Activated CD4-positive, alpha-beta T cell treated with anti-CD3 and anti-CD28 coated beads for 36 hours (primary cell): ENCODE measurements at regions not wholly inside any gene's neighbourhood (a gene's known extent, or its start where the extent isn't known, plus 50 kb on each side); places are given as distances from the start of the nearest gene placed in this dataset.

Source experiments
- ATAC-seq: fragments of 200-7000 bp; cut with Tn5 transposase; one replicate; pipeline ENCODE4 v1.10.0; 2021; ENCODE audit warnings: mild to moderate bottlenecking, moderate library complexity
- CTCF ChIA-PET: fragments of 350-600 bp; sonication (Branson Sonifier 250); formaldehyde crosslinking; loops from one replicate; lab custom pipeline; 2021; ENCODE audit warnings: antibody characterized with exemption; lab: Charles Lee
- POLR2A ChIA-PET: fragments of 350-600 bp; sonication (Branson Sonifier 250); formaldehyde crosslinking; loops from one replicate; lab custom pipeline; 2021; ENCODE audit warnings: antibody characterized with exemption, inconsistent platforms; lab: Charles Lee
- DNase-seq: peaks from one replicate; pipeline ENCODE4 v3.0.0-alpha.2; 2020
- H3K27ac Mint-ChIP-seq: one replicate; pipeline ENCODE4 v1.8.0; 2021; ENCODE audit warnings: mixed read lengths
- H3K27me3 Mint-ChIP-seq: one replicate; pipeline ENCODE4 v1.8.0; 2021; ENCODE audit warnings: mixed read lengths
- H3K36me3 Mint-ChIP-seq: one replicate; pipeline ENCODE4 v1.8.0; 2021; ENCODE audit warnings: low read depth, mixed read lengths
- H3K4me1 Mint-ChIP-seq: one replicate; pipeline ENCODE4 v1.8.0; 2021; ENCODE audit warnings: mixed read lengths
- H3K4me3 Mint-ChIP-seq: one replicate; pipeline ENCODE4 v1.8.0; 2021; ENCODE audit warnings: mild to moderate bottlenecking, moderate library complexity, mixed read lengths
- H3K9me3 Mint-ChIP-seq: one replicate; pipeline ENCODE4 v1.8.0; 2021; ENCODE audit warnings: low read depth, mixed read lengths
- intact Hi-C, 2 experiments: fragments of 100-400 bp; cut with DNase I in 1 of 2; cut with micrococcal nuclease in 1 of 2; formaldehyde crosslinking; loops; one replicate each; pipeline versions ENCODE4 v1.14.2 to v1.15.1; 2022 to 2024; cut with DNase I, micrococcal nuclease

GRCh38 chr14:97687944-97688630, 890.9 kb downstream of the VRK1 start:
- ChIA-PET POLR2A (no interaction called here), CTCF (no interaction called here)
- no peak overlapping the region for H3K4me3 Mint-ChIP-seq
- ATAC-seq (no peak), DNase-seq (no peak)
- H3K36me3 Mint-ChIP-seq: no peaks in the 10 kb centered on the region
- H3K4me1 Mint-ChIP-seq: peaks cover 10% of the 10 kb centered on the region
- no peaks in the 10 kb centered on the region for H3K27me3 Mint-ChIP-seq
- intact Hi-C loops: no loop called here
- no peak overlapping the region for H3K27ac Mint-ChIP-seq
- H3K9me3 Mint-ChIP-seq: peaks cover 2% of the 10 kb centered on the region

- Mint-ChIP-seq H3K4me3 (no peak overlapping the region), H3K36me3 (no peaks in the 10 kb centered on the region), H3K9me3 (peaks cover 2% of the 10 kb centered on the region), H3K27me3 (no peaks in the 10 kb centered on the region), H3K27ac (no peak overlapping the region), H3K4me1 (peaks cover 10% of the 10 kb centered on the region)
- CTCF ChIA-PET: no interaction called here
- ATAC-seq (no peak), DNase-seq (no peak)
- POLR2A ChIA-PET: no interaction called here
- intact Hi-C loops: no loop called here
These were observed 891.6 kb downstream of the VRK1 start for GRCh38 chr14:97688631-97689336.

- Mint-ChIP-seq H3K9me3 (peaks cover 2% of the 10 kb centered on the region), H3K36me3 (no peaks in the 10 kb centered on the region), H3K27me3 (no peaks in the 10 kb centered on the region), H3K4me3 (no peak overlapping the region), H3K27ac (no peak overlapping the region), H3K4me1 (peaks cover under 1% of the 10 kb centered on the region)
- ATAC-seq (no peak), DNase-seq (no peak)
- ChIA-PET POLR2A (no interaction called here), CTCF (no interaction called here)
- intact Hi-C loops: no loop called here
These were observed 894.9 kb downstream of the VRK1 start for GRCh38 chr14:97692084-97692483.

GRCh38 chr14:97695456-97695981, 898.3 kb downstream of the VRK1 start:
- peaks cover 4% of the 10 kb centered on the region for H3K36me3 Mint-ChIP-seq
- H3K27me3 Mint-ChIP-seq: no peaks in the 10 kb centered on the region
- DNase-seq (no peak), ATAC-seq (no peak)
- H3K4me1 Mint-ChIP-seq: peaks cover 20% of the 10 kb centered on the region
- H3K4me3 Mint-ChIP-seq: no peak overlapping the region
- CTCF ChIA-PET: no interaction called here
- no peak overlapping the region for H3K27ac Mint-ChIP-seq
- POLR2A ChIA-PET: no interaction called here
- peaks cover 5% of the 10 kb centered on the region for H3K9me3 Mint-ChIP-seq
- intact Hi-C loops: no loop called here

GRCh38 chr14:97697772-97698171, 900.6 kb downstream of the VRK1 start:
- intact Hi-C loops: no loop called here
- H3K27ac Mint-ChIP-seq: peak overlapping the region; percentile 72
- peak; percentile 62 for DNase-seq
- H3K4me3 Mint-ChIP-seq: no peak overlapping the region
- H3K4me1 Mint-ChIP-seq: peaks cover 26% of the 10 kb centered on the region
- no peaks in the 10 kb centered on the region for H3K27me3 Mint-ChIP-seq
- peaks cover 5% of the 10 kb centered on the region for H3K9me3 Mint-ChIP-seq
- peaks cover 4% of the 10 kb centered on the region for H3K36me3 Mint-ChIP-seq
- ATAC-seq: peak; percentile 98
- ChIA-PET CTCF (interaction anchor here (0.6 kb wide), 1 partner anchor 203 kb away, joined by 4 read pairs; no protein-coding TSS in a partner anchor), POLR2A (no interaction called here)

GRCh38 chr14:97699026-97699425, 901.8 kb downstream of the VRK1 start:
- ChIA-PET CTCF (interaction anchor here (0.7 to 0.9 kb wide), 2 partner anchors 9 to 27 kb away, joined by 3 to 4 read pairs; no protein-coding TSS in a partner anchor), POLR2A (no interaction called here)
- DNase-seq: no peak

GRCh38 chr14:97703006-97703760, 906.0 kb downstream of the VRK1 start:
- DNase-seq (peak; percentile 28), ATAC-seq (peak; percentile 56)
- ChIA-PET CTCF (interaction anchor here (0.6 to 1.7 kb wide), 5 partner anchors 10 to 167 kb away, joined by 3 to 4 read pairs (median 3); no protein-coding TSS in a partner anchor), POLR2A (no interaction called here)
- peak overlapping the region; percentile 83 for H3K27ac Mint-ChIP-seq
- H3K4me1 Mint-ChIP-seq: peaks cover 66% of the 10 kb centered on the region
- intact Hi-C loops: loop anchor here in 1 of 2 experiments (10.0 kb wide), 1 partner anchor 522 kb away; no protein-coding TSS in a partner anchor
- peaks cover 4% of the 10 kb centered on the region for H3K36me3 Mint-ChIP-seq
- H3K27me3 Mint-ChIP-seq: no peaks in the 10 kb centered on the region
- H3K4me3 Mint-ChIP-seq: peak overlapping the region; percentile 44
- peaks cover 11% of the 10 kb centered on the region for H3K9me3 Mint-ChIP-seq

More at GRCh38 chr14:97699026-97699425, 901.8 kb downstream of the VRK1 start:
- Mint-ChIP-seq H3K4me1 (peaks cover 38% of the 10 kb centered on the region), H3K9me3 (peaks cover 8% of the 10 kb centered on the region), H3K36me3 (peaks cover 4% of the 10 kb centered on the region), H3K4me3 (no peak overlapping the region), H3K27ac (peak overlapping the region; percentile 45), H3K27me3 (no peaks in the 10 kb centered on the region)
- intact Hi-C loops: no loop called here
- ATAC-seq: no peak

GRCh38 chr14:97704316-97704885, 907.2 kb downstream of the VRK1 start:
- peaks cover 6% of the 10 kb centered on the region for H3K9me3 Mint-ChIP-seq
- intact Hi-C loops: loop anchor here in 1 of 2 experiments (10.0 kb wide), 1 partner anchor 520 kb away; no protein-coding TSS in a partner anchor
- H3K36me3 Mint-ChIP-seq: no peaks in the 10 kb centered on the region
- CTCF ChIA-PET: interaction anchor here (1.7 kb wide), 1 partner anchor 9 kb away, joined by 4 read pairs; no protein-coding TSS in a partner anchor
- DNase-seq (no peak), ATAC-seq (no peak)
- no peaks in the 10 kb centered on the region for H3K27me3 Mint-ChIP-seq
- H3K4me3 Mint-ChIP-seq: no peak overlapping the region
- H3K27ac Mint-ChIP-seq: peak overlapping the region; percentile 69
- H3K4me1 Mint-ChIP-seq: peaks cover 70% of the 10 kb centered on the region
- POLR2A ChIA-PET: no interaction called here

GRCh38 chr14:97705107-97705506, 907.9 kb downstream of the VRK1 start:
- DNase-seq (no peak), ATAC-seq (no peak)
- Mint-ChIP-seq H3K27me3 (no peaks in the 10 kb centered on the region), H3K27ac (peak overlapping the region; percentile 59), H3K36me3 (no peaks in the 10 kb centered on the region), H3K4me3 (no peak overlapping the region), H3K9me3 (peaks cover 5% of the 10 kb centered on the region), H3K4me1 (peaks cover 76% of the 10 kb centered on the region)
- POLR2A ChIA-PET: no interaction called here
- intact Hi-C loops: loop anchor here in 1 of 2 experiments (5.0 to 10.0 kb wide), 5 partner anchors 88 to 1567 kb away; partner anchors contain the start of gene BCL11B
- CTCF ChIA-PET: interaction anchor here (0.7 kb wide), 1 partner anchor 181 kb away, joined by 3 read pairs; no protein-coding TSS in a partner anchor

GRCh38 chr14:97705976-97706375, 908.8 kb downstream of the VRK1 start:
- peak; percentile 31 for ATAC-seq
- H3K27me3 Mint-ChIP-seq: no peaks in the 10 kb centered on the region
- H3K36me3 Mint-ChIP-seq: no peaks in the 10 kb centered on the region
- intact Hi-C loops: loop anchor here in 1 of 2 experiments (5.0 to 10.0 kb wide), 5 partner anchors 89 to 1566 kb away; partner anchors contain the start of gene BCL11B
- CTCF ChIA-PET: no interaction called here
- peaks cover 5% of the 10 kb centered on the region for H3K9me3 Mint-ChIP-seq
- DNase-seq: peak; percentile 25
- peaks cover 84% of the 10 kb centered on the region for H3K4me1 Mint-ChIP-seq
- H3K4me3 Mint-ChIP-seq: no peak overlapping the region
- peak overlapping the region; percentile 82 for H3K27ac Mint-ChIP-seq
- POLR2A ChIA-PET: no interaction called here
